Thoracic aorta (tissue), 2 donors: ENCODE measurements at regions not wholly inside any gene's neighbourhood (a gene's known extent, or its start where the extent isn't known, plus 50 kb on each side); places are given as distances from the start of the nearest gene placed in this dataset.

Experiments used
- ATAC-seq: fragments of 150-250 bp; one replicate; pipeline ENCODE4 v1.8.0; 2017; ENCODE audit warnings: low read depth; ENCODE audit not compliant: insufficient number of reproducible peaks, low FRiP score
- DNase-seq: peaks from one replicate; pipeline ENCODE4 v3.0.0-alpha.2; 2020; ENCODE audit warnings: low spot score
- H3K27ac ChIP-seq, 2 donors: fragments of 200-600 bp; sonication (generic); 1 replicate in 1 of 2; 2 replicates in 1 of 2; pipeline ENCODE4 v1.5.1; 2016; ENCODE audit warnings: mild to moderate bottlenecking in 2 of 2, moderate library complexity in 2 of 2
- H3K27me3 ChIP-seq: fragments of 200-600 bp; sonication (generic); replicated peaks from 2 replicates; pipeline ENCODE4 v1.6.0; 2016; ENCODE audit warnings: mild to moderate bottlenecking; ENCODE audit not compliant: insufficient read depth
- H3K36me3 ChIP-seq: fragments of 200-600 bp; sonication (generic); one replicate; pipeline ENCODE4 v1.5.1; 2016
- H3K4me1 ChIP-seq, 2 donors: fragments of 200-600 bp; sonication (generic); 1 replicate in 1 of 2; 2 replicates in 1 of 2; pipeline versions ENCODE4 v1.5.1 to v1.6.0; 2016; ENCODE audit warnings: low read depth in 2 of 2, mild to moderate bottlenecking in 1 of 2; ENCODE audit not compliant: control insufficient read depth in 1 of 2
- H3K4me3 ChIP-seq: fragments of 200-600 bp; sonication (generic); 2 replicates; pipeline ENCODE4 v1.5.1; 2016; ENCODE audit warnings: mild to moderate bottlenecking
- H3K9me3 ChIP-seq: fragments of 200-600 bp; sonication (generic); 2 replicates; pipeline ENCODE4 v1.5.1; 2016
- TF ChIP-seq, protein P1 (sequence below): fragments of 200-600 bp; sonication (generic); IDR thresholded peaks from one replicate; pipeline ENCODE4 v1.5.1; 2019; ENCODE audit warnings: antibody characterized with exemption

DNA sequence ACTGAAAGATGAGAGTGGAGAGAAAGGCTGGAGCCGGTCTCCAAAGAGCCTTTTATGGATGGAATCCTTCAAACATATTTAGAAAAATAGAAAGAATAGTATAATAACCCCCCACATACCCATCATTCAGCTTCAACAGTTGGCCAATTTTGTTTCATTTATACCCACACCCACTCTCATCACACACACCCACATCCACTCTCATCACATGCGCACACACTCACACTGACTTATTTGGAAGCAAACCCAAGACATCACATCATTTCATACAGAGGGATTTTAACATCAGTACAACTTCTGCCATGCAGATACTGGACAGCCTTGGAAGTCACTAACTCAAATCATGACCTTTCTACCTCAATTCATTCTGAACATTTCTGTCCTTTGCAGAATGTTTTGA lies 72.8 kb upstream of the CPLX2 start:
- no peaks in the 10 kb centered on the region for H3K36me3 ChIP-seq
- no peak for DNase-seq
- H3K27me3 ChIP-seq: no peaks in the 10 kb centered on the region
- no peak overlapping the region for H3K27ac ChIP-seq
- TF ChIP-seq, protein P1, sequence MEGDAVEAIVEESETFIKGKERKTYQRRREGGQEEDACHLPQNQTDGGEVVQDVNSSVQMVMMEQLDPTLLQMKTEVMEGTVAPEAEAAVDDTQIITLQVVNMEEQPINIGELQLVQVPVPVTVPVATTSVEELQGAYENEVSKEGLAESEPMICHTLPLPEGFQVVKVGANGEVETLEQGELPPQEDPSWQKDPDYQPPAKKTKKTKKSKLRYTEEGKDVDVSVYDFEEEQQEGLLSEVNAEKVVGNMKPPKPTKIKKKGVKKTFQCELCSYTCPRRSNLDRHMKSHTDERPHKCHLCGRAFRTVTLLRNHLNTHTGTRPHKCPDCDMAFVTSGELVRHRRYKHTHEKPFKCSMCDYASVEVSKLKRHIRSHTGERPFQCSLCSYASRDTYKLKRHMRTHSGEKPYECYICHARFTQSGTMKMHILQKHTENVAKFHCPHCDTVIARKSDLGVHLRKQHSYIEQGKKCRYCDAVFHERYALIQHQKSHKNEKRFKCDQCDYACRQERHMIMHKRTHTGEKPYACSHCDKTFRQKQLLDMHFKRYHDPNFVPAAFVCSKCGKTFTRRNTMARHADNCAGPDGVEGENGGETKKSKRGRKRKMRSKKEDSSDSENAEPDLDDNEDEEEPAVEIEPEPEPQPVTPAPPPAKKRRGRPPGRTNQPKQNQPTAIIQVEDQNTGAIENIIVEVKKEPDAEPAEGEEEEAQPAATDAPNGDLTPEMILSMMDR: no peak
- H3K4me1 ChIP-seq: peaks cover 4 to 10% of the 10 kb centered on the region in 2 donors
- ATAC-seq: no peak
- H3K9me3 ChIP-seq: no peaks in the 10 kb centered on the region
- H3K4me3 ChIP-seq: no peak overlapping the region

DNA sequence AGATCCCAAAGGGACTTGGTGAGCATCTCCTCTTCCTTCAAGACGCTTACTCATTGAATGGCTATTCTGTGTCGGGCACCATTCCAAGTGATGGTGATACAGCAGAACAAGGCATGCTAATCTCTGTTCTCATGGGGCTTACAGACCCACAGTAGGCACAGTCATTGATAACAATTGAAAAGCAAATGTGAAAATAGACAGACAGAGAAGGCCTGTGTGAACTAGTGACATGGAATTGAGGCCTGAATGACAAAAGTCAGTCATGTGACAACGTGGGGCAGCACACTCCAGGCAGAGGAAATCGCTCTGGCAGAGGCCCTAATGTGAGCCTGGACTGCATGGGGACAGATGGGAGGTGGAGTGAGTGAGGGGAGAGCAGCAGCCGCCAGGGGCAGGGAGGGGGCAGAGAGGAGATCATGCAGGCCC lies 70.7 kb upstream of the CPLX2 start:
- no peaks in the 10 kb centered on the region for H3K9me3 ChIP-seq
- H3K36me3 ChIP-seq: no peaks in the 10 kb centered on the region
- no peak overlapping the region for H3K27ac ChIP-seq
- H3K27me3 ChIP-seq: no peaks in the 10 kb centered on the region
- TF ChIP-seq, protein P1: no peak
- no peak for ATAC-seq
- no peak overlapping the region for H3K4me3 ChIP-seq
- DNase-seq: no peak
- H3K4me1 ChIP-seq: peaks cover 4 to 10% of the 10 kb centered on the region in 2 donors

DNA sequence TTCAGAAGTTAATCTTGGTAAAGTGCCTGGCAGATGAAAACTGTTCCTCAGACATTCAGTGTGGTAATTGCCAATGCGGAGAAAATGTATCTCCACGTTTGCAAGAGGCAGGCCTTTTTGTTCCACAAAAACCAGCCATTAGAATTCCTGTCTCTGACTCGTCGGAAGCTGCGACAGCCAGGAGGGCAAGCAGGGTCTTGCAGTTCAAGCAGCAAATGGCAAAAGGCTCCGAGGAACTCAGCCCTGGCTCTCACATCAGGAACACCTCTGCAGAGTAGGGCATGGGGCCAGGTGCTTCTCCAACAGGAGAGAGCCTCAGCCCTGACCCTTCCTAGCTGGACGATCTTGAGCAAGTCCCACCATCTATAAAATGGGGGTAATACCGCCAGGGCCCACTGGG lies 69.0 kb upstream of the CPLX2 start:
- TF ChIP-seq, protein P1: no peak
- H3K9me3 ChIP-seq: no peaks in the 10 kb centered on the region
- no peak overlapping the region for H3K27ac ChIP-seq
- no peak for DNase-seq
- no peak for ATAC-seq
- no peaks in the 10 kb centered on the region for H3K36me3 ChIP-seq
- H3K4me3 ChIP-seq: no peak overlapping the region
- H3K4me1 ChIP-seq: peaks cover 0 to 5% of the 10 kb centered on the region in 2 donors
- no peaks in the 10 kb centered on the region for H3K27me3 ChIP-seq

DNA sequence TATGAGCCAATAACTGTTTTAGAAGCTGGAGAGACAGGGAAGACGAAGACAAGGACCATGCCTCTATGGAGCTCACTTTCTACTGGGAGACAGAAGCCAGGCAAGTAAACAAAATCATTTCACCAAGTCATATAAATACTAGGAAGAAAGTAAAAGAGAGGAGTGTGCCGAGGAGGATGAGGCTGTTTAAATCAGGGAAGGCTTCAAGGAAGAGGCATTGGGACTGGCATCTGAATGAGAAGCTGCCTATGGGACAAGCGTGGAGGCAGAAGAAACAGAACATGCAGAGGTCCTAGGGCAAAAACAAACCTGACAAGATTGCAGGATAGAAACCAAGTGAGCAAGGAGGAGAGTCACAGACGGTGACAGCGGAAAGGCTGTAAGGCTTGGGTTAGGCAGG lies 68.1 kb upstream of the CPLX2 start:
- TF ChIP-seq, protein P1: no peak
- no peaks in the 10 kb centered on the region for H3K36me3 ChIP-seq
- H3K27ac ChIP-seq: no peak overlapping the region
- no peak overlapping the region for H3K4me3 ChIP-seq
- no peaks in the 10 kb centered on the region for H3K27me3 ChIP-seq
- ATAC-seq: no peak
- DNase-seq: no peak
- no peaks in the 10 kb centered on the region for H3K9me3 ChIP-seq
- H3K4me1 ChIP-seq: no peaks in the 10 kb centered on the region

DNA sequence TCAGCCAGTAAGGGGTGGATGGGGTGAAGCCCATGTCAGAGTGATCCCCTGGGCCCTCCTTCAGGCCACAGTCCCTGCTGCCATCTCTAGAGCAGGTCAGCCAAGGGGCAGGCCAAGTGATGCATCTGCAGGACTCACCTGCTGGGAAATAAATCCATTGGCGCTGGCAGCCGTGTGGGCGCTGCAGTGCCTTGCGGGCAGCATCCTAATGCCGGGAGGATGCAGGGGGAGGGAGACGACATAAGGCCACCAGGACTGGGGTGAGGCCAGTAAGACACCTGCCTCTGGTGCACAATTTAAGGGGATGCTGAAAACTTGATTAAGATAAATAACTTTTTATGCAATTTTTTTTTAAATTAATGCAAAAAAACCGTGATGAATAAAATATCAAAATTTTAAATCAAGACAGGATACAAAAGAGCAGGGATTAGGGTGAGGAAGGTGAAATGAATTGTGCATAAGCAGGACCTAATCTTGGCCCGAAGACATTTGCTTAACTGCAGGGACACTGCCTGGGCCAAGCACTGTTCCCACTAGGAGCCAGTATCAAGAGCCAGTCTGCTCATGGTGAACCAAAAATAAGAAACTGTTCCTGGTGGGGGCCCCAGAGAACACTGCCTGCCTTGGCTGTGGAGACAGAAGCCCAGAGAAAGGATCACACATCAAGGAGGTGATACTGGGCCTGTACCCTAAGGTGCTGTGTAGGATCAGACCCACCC lies 67.5 kb upstream of the CPLX2 start:
- H3K27me3 ChIP-seq: no peaks in the 10 kb centered on the region
- DNase-seq (no peak), ATAC-seq (no peak)
- H3K4me1 ChIP-seq: no peaks in the 10 kb centered on the region
- no peak overlapping the region for H3K27ac ChIP-seq
- H3K36me3 ChIP-seq: no peaks in the 10 kb centered on the region
- H3K9me3 ChIP-seq: no peaks in the 10 kb centered on the region
- H3K4me3 ChIP-seq: no peak overlapping the region
- TF ChIP-seq, protein P1: no peak
